Stomach (tissue), 4 donors: ENCODE measurements at regions not wholly inside any gene's neighbourhood (a gene's known extent, or its start where the extent isn't known, plus 50 kb on each side); places are given as distances from the start of the nearest gene placed in this dataset.

Experiments
- CTCF ChIP-seq, 7 experiments: fragments of 450-650 bp in 4 of 7; fragments of 200-600 bp in 3 of 7; sonication (generic) in 3 of 7; IDR thresholded peaks; one replicate each; pipeline ENCODE4 v1.5.1; 2016 to 2019; ENCODE audit warnings: antibody characterized with exemption in 7 of 7, control low read depth in 2 of 7, mild to moderate bottlenecking in 1 of 7
- EP300 ChIP-seq: sonication (generic); formaldehyde crosslinking; IDR thresholded peaks from one replicate; pipeline ENCODE4 v1.6.1; 2017; ENCODE audit warnings: antibody characterized with exemption
- POLR2A ChIP-seq, 4 donors: fragments of 450-650 bp; IDR thresholded peaks; one replicate each; pipeline ENCODE4 v1.6.1; 2016; ENCODE audit warnings: antibody characterized with exemption in 4 of 4, control low read depth in 2 of 4, mild to moderate bottlenecking in 1 of 4, moderate library complexity in 1 of 4
- POLR2AphosphoS5 ChIP-seq, 3 donors: sonication (generic); formaldehyde crosslinking; IDR thresholded peaks; one replicate each; pipeline ENCODE4 v1.6.1; 2016; ENCODE audit warnings: antibody characterized with exemption in 3 of 3

DNA sequence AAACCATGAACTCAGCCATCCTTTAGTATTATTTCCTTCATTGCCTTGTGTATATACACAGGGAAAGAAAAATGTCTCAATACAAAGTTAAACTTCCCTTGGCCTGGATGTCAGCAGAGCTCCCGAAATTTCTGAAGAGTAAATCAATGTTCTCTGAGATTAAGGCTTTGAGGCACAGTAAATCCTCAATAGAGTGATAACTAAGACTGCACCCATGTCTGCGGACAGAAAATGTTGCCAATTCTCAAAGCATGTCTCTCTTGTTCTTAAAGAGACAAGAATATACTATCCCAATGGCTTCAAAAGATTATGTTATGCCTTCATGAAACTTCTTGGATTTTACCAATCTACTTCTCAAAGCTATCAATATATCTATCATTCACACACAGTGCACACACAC lies 1196.7 kb upstream of the TENM4 start:
- TF ChIP-seq CTCF (IDR thresholded peaks at IDR 0.05) (no peak), EP300 (no peak), POLR2A (IDR thresholded peaks at IDR 0.05) (no peak), POLR2AphosphoS5 (IDR thresholded peaks at IDR 0.05) (no peak)
